HCT116 (cell line): ENCODE measurements at regions not wholly inside any gene's neighbourhood (a gene's known extent, or its start where the extent isn't known, plus 50 kb on each side); places are given as distances from the start of the nearest gene placed in this dataset.

Source experiments
- ATAC-seq: fragments of 200-7000 bp; cut with Tn5 transposase; 2 replicates; pipeline ENCODE4 v1.9.1; 2020; ENCODE audit warnings: mild to moderate bottlenecking, moderate library complexity
- BruUV-seq: library from RNA; stranded (reverse); fragments of 400-500 nt; replicated peaks from 2 replicates; lab custom pipeline; 2021; lab: Mats Ljungman, UMichigan
- CTCF ChIA-PET: fragments of 300-600 bp; sonication (Branson Sonifier 250); formaldehyde crosslinking; loops from one replicate; lab custom pipeline; 2021; ENCODE audit warnings: antibody characterized with exemption; lab: Charles Lee
- POLR2A ChIA-PET: fragments of 300-600, 350-600 bp; sonication (Branson Sonifier 250); formaldehyde crosslinking; loops from one replicate; lab custom pipeline; 2021; ENCODE audit warnings: antibody characterized with exemption; lab: Charles Lee
- RAD21 ChIA-PET, 2 experiments: fragments of 300-600 bp; sonication (Branson Sonifier 250); formaldehyde crosslinking; loops; one replicate each; lab custom pipeline; 2023; ENCODE audit warnings: low total read pairs in 2 of 2; ENCODE audit not compliant: uncharacterized antibody in 2 of 2, unreplicated experiment in 2 of 2, low non-redundant PET in 1 of 2; lab: Charles Lee
- DNase-seq: peaks from one replicate; pipeline ENCODE4 v3.0.0-alpha.2; 2010; ENCODE audit warnings: low read depth, low spot score
- H2AFZ ChIP-seq: fragments of 200-600 bp; shearing (Covaris generic), sonication (generic); 2 replicates; pipeline ENCODE4 v1.6.1; 2017; ENCODE audit warnings: low read depth, mixed run types, mixed read lengths, antibody characterized with exemption, low read length; ENCODE audit not compliant: poor library complexity, severe bottlenecking
- H3K27ac ChIP-seq: 2 replicates; pipeline ENCODE4 v1.5.1; 2012; ENCODE audit warnings: low read depth, low read length
- H3K27me3 ChIP-seq: fragments of 200-600 bp; sonication (generic); 2 replicates; pipeline ENCODE4 v1.6.1; 2016; ENCODE audit warnings: mixed run types, low read length, mixed read lengths; ENCODE audit not compliant: insufficient read depth
- H3K36me3 ChIP-seq, 2 experiments: fragments of 200-500 bp in 1 of 2; fragments of 200-600 bp in 1 of 2; sonication (Bioruptor generic) in 1 of 2; sonication (generic) in 1 of 2; 2 replicates each; pipeline versions ENCODE4 v1.5.1 to v1.6.1; 2014 to 2016; ENCODE audit warnings: low read length in 2 of 2, inconsistent platforms in 1 of 2, mixed read lengths in 1 of 2, mixed run types in 1 of 2; ENCODE audit not compliant: insufficient read depth in 2 of 2, control insufficient read depth in 1 of 2
- H3K4me1 ChIP-seq, 2 experiments: fragments of 200-600 bp in 1 of 2; sonication (generic) in 1 of 2; 2 replicates each; pipeline versions ENCODE4 v1.5.1 to v1.6.1; 2012 to 2017; ENCODE audit warnings: low read length in 2 of 2, inconsistent platforms in 1 of 2, mild to moderate bottlenecking in 1 of 2, mixed read lengths in 1 of 2, mixed run types in 1 of 2, moderate library complexity in 1 of 2; ENCODE audit not compliant: insufficient read depth in 2 of 2, control insufficient read depth in 1 of 2
- H3K4me2 ChIP-seq: fragments of 200-600 bp; sonication (generic); 2 replicates; pipeline ENCODE4 v1.6.1; 2017; ENCODE audit warnings: mixed run types, low read length, mixed read lengths
- H3K4me3 ChIP-seq, 2 experiments: fragments of 200-600 bp in 1 of 2; sonication (generic) in 1 of 2; replicated peaks in 1 of 2; 2 replicates each; pipeline ENCODE4 v1.5.1; 2011 to 2016; ENCODE audit warnings: low read length in 2 of 2, control low read depth in 1 of 2, low read depth in 1 of 2, mild to moderate bottlenecking in 1 of 2, mixed read lengths in 1 of 2, mixed run types in 1 of 2
- H3K79me2 ChIP-seq: fragments of 200-600 bp; sonication (generic); 2 replicates; pipeline ENCODE4 v1.6.1; 2017; ENCODE audit warnings: mild to moderate bottlenecking, mixed run types, low read length, moderate library complexity, mixed read lengths; ENCODE audit not compliant: insufficient read depth
- H3K9ac ChIP-seq: fragments of 200-600 bp; sonication (generic); 2 replicates; pipeline ENCODE4 v1.6.1; 2016; ENCODE audit warnings: low read length, mixed read lengths
- H3K9me2 ChIP-seq: fragments of 200-600 bp; sonication (generic), shearing (Covaris generic); 2 replicates; pipeline ENCODE4 v1.6.1; 2017; ENCODE audit warnings: mixed run types, mild to moderate bottlenecking, moderate library complexity; ENCODE audit not compliant: insufficient read depth
- H3K9me3 ChIP-seq, 2 experiments: fragments of 200-500 bp in 1 of 2; fragments of 200-600 bp in 1 of 2; sonication (Bioruptor generic) in 1 of 2; sonication (generic) in 1 of 2; 2 replicates each; pipeline ENCODE4 v1.6.1; 2014 to 2017; ENCODE audit warnings: low read length in 2 of 2, mixed read lengths in 2 of 2, inconsistent platforms in 1 of 2, low read depth in 1 of 2, mild to moderate bottlenecking in 1 of 2, mixed run types in 1 of 2, moderate library complexity in 1 of 2; ENCODE audit not compliant: control insufficient read depth in 1 of 2, insufficient read depth in 1 of 2
- H4K20me1 ChIP-seq: fragments of 200-600 bp; sonication (generic), shearing (Covaris generic); 2 replicates; pipeline ENCODE4 v1.6.1; 2017; ENCODE audit warnings: mixed run types, mild to moderate bottlenecking, moderate library complexity; ENCODE audit not compliant: insufficient read depth
- ATF3 ChIP-seq: IDR thresholded peaks from 2 replicates; pipeline ENCODE4 v1.6.1; 2012
- CBX3 ChIP-seq: IDR thresholded peaks from 2 replicates; pipeline ENCODE4 v1.6.1; 2012; ENCODE audit warnings: low read depth
- CTCF ChIP-seq, 3 experiments: fragments of 200-600 bp in 1 of 3; sonication (generic) in 1 of 3; IDR thresholded peaks in 2 of 3; conservative IDR thresholded peaks in 1 of 3; 2 replicates each; pipeline ENCODE4 v1.5.1; 2012 to 2017; ENCODE audit warnings: low read depth in 2 of 3, low read length in 2 of 3, antibody characterized with exemption in 1 of 3, borderline replicate concordance in 1 of 3, control low read depth in 1 of 3, mild to moderate bottlenecking in 1 of 3, mixed read lengths in 1 of 3, mixed run types in 1 of 3, moderate library complexity in 1 of 3; ENCODE audit not compliant: insufficient read depth in 1 of 3
- ELF1 ChIP-seq: IDR thresholded peaks from 2 replicates; pipeline ENCODE4 v1.6.1; 2012; ENCODE audit warnings: low read depth, borderline replicate concordance
- JUND ChIP-seq: IDR thresholded peaks from 2 replicates; pipeline ENCODE4 v1.6.1; 2012
- REST ChIP-seq: IDR thresholded peaks from 2 replicates; pipeline ENCODE4 v1.6.1; 2012; ENCODE audit warnings: low read depth
- SP1 ChIP-seq: IDR thresholded peaks from 2 replicates; pipeline ENCODE4 v1.6.1; 2012; ENCODE audit warnings: low read depth
- SRF ChIP-seq: IDR thresholded peaks from 2 replicates; pipeline ENCODE4 v1.6.1; 2012; ENCODE audit warnings: low read depth
- TCF7L2 ChIP-seq: IDR thresholded peaks from 2 replicates; pipeline ENCODE4 v1.7.0; 2011; ENCODE audit warnings: borderline replicate concordance, inconsistent platforms; ENCODE audit not compliant: insufficient read depth, insufficient read length; ENCODE audit errors: extremely low read depth
- YY1 ChIP-seq: IDR thresholded peaks from 2 replicates; pipeline ENCODE4 v1.6.1; 2011; ENCODE audit warnings: low read length, low read depth, moderate library complexity, mild to moderate bottlenecking; ENCODE audit not compliant: insufficient replicate concordance; ENCODE audit errors: extremely low read depth
- ZFX ChIP-seq: fragments of 450-650 bp; IDR thresholded peaks from 2 replicates; pipeline ENCODE4 v1.6.1; 2017
- intact Hi-C: fragments of 100-400 bp; cut with micrococcal nuclease; formaldehyde crosslinking; loops from 2 replicates; pipeline ENCODE4 v1.10.0; 2022

GRCh38 chr1:197850918-197851317 lies 51.5 kb upstream of the C1orf53 start:
- no peak overlapping the region for H2AFZ ChIP-seq
- DNase-seq (no peak), ATAC-seq (no peak)
- ChIA-PET POLR2A (no interaction called here), CTCF (no interaction called here), RAD21 (no interaction called here)
- H4K20me1 ChIP-seq, result no peaks in the 10 kb centered on the region
- no peaks in the 10 kb centered on the region for H3K79me2 ChIP-seq
- no peaks in the 10 kb centered on the region for H3K36me3 ChIP-seq
- no peak overlapping the region for H3K4me2 ChIP-seq
- no peak overlapping the region for H3K4me3 ChIP-seq
- no peaks in the 10 kb centered on the region for H3K9me3 ChIP-seq
- H3K9me2 ChIP-seq, result no peaks in the 10 kb centered on the region
- no peak overlapping the region for H3K27ac ChIP-seq
- no TSS peak for BruUV-seq
- TF ChIP-seq ZFX, result no peak
- TF ChIP-seq CTCF (IDR thresholded peaks at IDR 0.05 in 2 of 3, conservative IDR thresholded peaks at IDR 0.05 in 1 of 3; ENCODE audit: borderline replicate concordance in 1 of 3, insufficient read depth in 1 of 3, low read depth in 2 of 3, low read length in 2 of 3), result no peak
- TF ChIP-seq JUND, result no peak
- no peak for TF ChIP-seq SP1
- TF ChIP-seq SRF, result no peak
- TF ChIP-seq ELF1, result no peak
- TF ChIP-seq ATF3, result no peak
- TF ChIP-seq REST, result no peak
- no peak for TF ChIP-seq CBX3
- no peak for TF ChIP-seq YY1
- no peak for TF ChIP-seq TCF7L2
- no peak overlapping the region for H3K9ac ChIP-seq
- intact Hi-C loops, result no loop called here
- no peaks in the 10 kb centered on the region for H3K4me1 ChIP-seq
- no peaks in the 10 kb centered on the region for H3K27me3 ChIP-seq
